ENCODE measurements at regions not wholly inside any gene's neighbourhood (a gene's known extent, or its start where the extent isn't known, plus 50 kb on each side); places are given as distances from the start of the nearest gene placed in this dataset.
"Not testable (repeated sequence)": the region's sequence is repeated elsewhere in the genome, so short reads cannot be mapped to it uniquely, and the experiment has no call there.

- H3K4me1 ChIP-seq (ENCODE audit: control insufficient read depth, insufficient read depth, low read length), result no peaks in the 10 kb centered on the region
Observed at GRCh38 chr2:51265539-51265938, 233.6 kb upstream of the NRXN1 start.

DNA sequence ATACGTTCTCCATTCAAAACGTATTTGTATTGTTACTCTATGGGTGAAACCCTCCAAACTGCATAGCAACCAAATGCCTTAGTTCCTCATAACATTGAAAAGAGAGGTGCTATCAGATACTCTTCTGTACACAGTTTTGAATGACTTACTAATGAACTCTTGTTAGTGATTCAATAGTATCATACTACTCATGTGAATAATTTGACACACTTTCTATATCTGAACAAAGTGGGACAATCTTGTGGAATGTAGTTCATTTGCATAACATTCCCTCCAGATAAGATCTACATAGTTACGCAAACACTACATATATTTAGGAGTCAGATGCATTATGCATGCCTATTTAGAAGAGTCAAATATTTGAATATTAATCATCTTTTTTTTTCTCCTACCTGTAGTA lies 232.0 kb upstream of the NRXN1 start:
- H3K27ac ChIP-seq (ENCODE audit: extremely low read depth, low read depth, low read length), result no peak overlapping the region
- POLR2A ChIA-PET, result no interaction called here

More at GRCh38 chr2:51265539-51265938, 233.6 kb upstream of the NRXN1 start:
- Histone ChIP-seq H3K36me3 (ENCODE audit: control insufficient read depth in 2 of 2, insufficient read depth in 1 of 2, low read length in 2 of 2) (no peaks in the 10 kb centered on the region), H3K27ac (ENCODE audit: extremely low read depth, low read depth, low read length) (no peak overlapping the region), H3K9me3 (ENCODE audit: control insufficient read depth, insufficient read depth, low read depth, low read length) (no peaks in the 10 kb centered on the region), H3K4me3 (ENCODE audit: low read depth, low read length) (no peak overlapping the region)
- TF ChIP-seq ZNF654 (tag by site-specific recombination; IDR thresholded peaks at IDR 0.05; ENCODE audit: low read depth), result no peak
- no peak for TF ChIP-seq ZNF211 (tag by site-specific recombination; IDR thresholded peaks at IDR 0.05; ENCODE audit: low read depth)
- TF ChIP-seq SP2 (tag by site-specific recombination; IDR thresholded peaks at IDR 0.05), result no peak
- TF ChIP-seq PRDM1 (tag by site-specific recombination; IDR thresholded peaks at IDR 0.05), result no peak
- TF ChIP-seq ZNF394 (tag by site-specific recombination; IDR thresholded peaks at IDR 0.05; ENCODE audit: borderline replicate concordance), result no peak
- TF ChIP-seq, protein P1, sequence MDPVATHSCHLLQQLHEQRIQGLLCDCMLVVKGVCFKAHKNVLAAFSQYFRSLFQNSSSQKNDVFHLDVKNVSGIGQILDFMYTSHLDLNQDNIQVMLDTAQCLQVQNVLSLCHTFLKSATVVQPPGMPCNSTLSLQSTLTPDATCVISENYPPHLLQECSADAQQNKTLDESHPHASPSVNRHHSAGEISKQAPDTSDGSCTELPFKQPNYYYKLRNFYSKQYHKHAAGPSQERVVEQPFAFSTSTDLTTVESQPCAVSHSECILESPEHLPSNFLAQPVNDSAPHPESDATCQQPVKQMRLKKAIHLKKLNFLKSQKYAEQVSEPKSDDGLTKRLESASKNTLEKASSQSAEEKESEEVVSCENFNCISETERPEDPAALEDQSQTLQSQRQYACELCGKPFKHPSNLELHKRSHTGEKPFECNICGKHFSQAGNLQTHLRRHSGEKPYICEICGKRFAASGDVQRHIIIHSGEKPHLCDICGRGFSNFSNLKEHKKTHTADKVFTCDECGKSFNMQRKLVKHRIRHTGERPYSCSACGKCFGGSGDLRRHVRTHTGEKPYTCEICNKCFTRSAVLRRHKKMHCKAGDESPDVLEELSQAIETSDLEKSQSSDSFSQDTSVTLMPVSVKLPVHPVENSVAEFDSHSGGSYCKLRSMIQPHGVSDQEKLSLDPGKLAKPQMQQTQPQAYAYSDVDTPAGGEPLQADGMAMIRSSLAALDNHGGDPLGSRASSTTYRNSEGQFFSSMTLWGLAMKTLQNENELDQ (tag by site-specific recombination; IDR thresholded peaks at IDR 0.05; ENCODE audit: low read depth), result no peak
- TF ChIP-seq YY2 (tag by site-specific recombination; IDR thresholded peaks at IDR 0.05), result no peak
- TF ChIP-seq, protein P2, sequence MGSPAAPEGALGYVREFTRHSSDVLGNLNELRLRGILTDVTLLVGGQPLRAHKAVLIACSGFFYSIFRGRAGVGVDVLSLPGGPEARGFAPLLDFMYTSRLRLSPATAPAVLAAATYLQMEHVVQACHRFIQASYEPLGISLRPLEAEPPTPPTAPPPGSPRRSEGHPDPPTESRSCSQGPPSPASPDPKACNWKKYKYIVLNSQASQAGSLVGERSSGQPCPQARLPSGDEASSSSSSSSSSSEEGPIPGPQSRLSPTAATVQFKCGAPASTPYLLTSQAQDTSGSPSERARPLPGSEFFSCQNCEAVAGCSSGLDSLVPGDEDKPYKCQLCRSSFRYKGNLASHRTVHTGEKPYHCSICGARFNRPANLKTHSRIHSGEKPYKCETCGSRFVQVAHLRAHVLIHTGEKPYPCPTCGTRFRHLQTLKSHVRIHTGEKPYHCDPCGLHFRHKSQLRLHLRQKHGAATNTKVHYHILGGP (tag by site-specific recombination; IDR thresholded peaks at IDR 0.05), result no peak
- TF ChIP-seq ZFP41 (tag by site-specific recombination; IDR thresholded peaks at IDR 0.05; ENCODE audit: borderline replicate concordance), result no peak
- TF ChIP-seq ZNF37A (tag by site-specific recombination; IDR thresholded peaks at IDR 0.05), result no peak
- TF ChIP-seq HOXC10 (CRISPR knock-in tag; IDR thresholded peaks at IDR 0.05), result no peak
- TF ChIP-seq, protein P3, sequence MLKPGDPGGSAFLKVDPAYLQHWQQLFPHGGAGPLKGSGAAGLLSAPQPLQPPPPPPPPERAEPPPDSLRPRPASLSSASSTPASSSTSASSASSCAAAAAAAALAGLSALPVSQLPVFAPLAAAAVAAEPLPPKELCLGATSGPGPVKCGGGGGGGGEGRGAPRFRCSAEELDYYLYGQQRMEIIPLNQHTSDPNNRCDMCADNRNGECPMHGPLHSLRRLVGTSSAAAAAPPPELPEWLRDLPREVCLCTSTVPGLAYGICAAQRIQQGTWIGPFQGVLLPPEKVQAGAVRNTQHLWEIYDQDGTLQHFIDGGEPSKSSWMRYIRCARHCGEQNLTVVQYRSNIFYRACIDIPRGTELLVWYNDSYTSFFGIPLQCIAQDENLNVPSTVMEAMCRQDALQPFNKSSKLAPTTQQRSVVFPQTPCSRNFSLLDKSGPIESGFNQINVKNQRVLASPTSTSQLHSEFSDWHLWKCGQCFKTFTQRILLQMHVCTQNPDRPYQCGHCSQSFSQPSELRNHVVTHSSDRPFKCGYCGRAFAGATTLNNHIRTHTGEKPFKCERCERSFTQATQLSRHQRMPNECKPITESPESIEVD (tag by site-specific recombination; IDR thresholded peaks at IDR 0.05), result no peak
- no peak for TF ChIP-seq ZNF549 (tag by site-specific recombination; IDR thresholded peaks at IDR 0.05)
- TF ChIP-seq, protein P4, sequence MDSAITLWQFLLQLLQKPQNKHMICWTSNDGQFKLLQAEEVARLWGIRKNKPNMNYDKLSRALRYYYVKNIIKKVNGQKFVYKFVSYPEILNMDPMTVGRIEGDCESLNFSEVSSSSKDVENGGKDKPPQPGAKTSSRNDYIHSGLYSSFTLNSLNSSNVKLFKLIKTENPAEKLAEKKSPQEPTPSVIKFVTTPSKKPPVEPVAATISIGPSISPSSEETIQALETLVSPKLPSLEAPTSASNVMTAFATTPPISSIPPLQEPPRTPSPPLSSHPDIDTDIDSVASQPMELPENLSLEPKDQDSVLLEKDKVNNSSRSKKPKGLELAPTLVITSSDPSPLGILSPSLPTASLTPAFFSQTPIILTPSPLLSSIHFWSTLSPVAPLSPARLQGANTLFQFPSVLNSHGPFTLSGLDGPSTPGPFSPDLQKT (IDR thresholded peaks at IDR 0.05; ENCODE audit: borderline replicate concordance, low read depth, low read length), result no peak
- CTCF ChIA-PET, result no interaction called here
- POLR2A ChIA-PET, result no interaction called here

DNA sequence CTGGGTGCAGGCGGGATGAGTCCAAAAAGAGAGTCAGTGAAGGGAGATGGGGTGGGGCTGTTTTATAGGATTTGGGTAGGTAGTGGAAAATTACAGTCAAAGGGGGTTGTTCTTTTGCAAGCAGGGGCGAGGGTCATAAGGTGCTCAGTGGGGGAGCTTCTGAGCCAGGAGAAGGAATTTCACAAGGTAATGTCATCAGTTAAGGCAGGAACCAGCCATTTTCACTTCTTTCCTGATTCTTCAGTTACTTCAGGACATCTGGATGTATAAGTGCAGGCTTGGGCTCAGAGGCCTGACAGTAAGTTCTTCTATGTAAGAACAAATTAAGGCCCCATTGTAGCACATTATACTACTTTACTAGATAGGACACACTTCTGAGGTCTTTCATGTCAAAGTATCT lies 231.2 kb upstream of the NRXN1 start:
- H3K4me3 ChIP-seq (ENCODE audit: low read depth, low read length); CTCF ChIA-PET; H3K9me3 ChIP-seq (ENCODE audit: control insufficient read depth, insufficient read depth, low read depth, low read length); H3K27ac ChIP-seq (ENCODE audit: extremely low read depth, low read depth, low read length); H3K36me3 ChIP-seq (ENCODE audit: control insufficient read depth in 2 of 2, insufficient read depth in 1 of 2, low read length in 2 of 2); H3K4me1 ChIP-seq (ENCODE audit: control insufficient read depth, insufficient read depth, low read length); POLR2A ChIA-PET: not testable (repeated sequence)

More for the DNA sequence above, 232.0 kb upstream of the NRXN1 start:
- CTCF ChIA-PET, result no interaction called here
- H3K4me3 ChIP-seq (ENCODE audit: low read depth, low read length), result no peak overlapping the region
- H3K4me1 ChIP-seq (ENCODE audit: control insufficient read depth, insufficient read depth, low read length), result no peaks in the 10 kb centered on the region
- TF ChIP-seq ZNF664 (tag by site-specific recombination; IDR thresholded peaks at IDR 0.05) (no peak), REST (tag by site-specific recombination; IDR thresholded peaks at IDR 0.05) (no peak), ZNF433 (tag by site-specific recombination; IDR thresholded peaks at IDR 0.05; ENCODE audit: low read depth) (no peak), ZBTB1 (tag by site-specific recombination; IDR thresholded peaks at IDR 0.05) (no peak), ZBTB48 (tag by site-specific recombination; IDR thresholded peaks at IDR 0.05) (no peak), ZNF768 (tag by site-specific recombination; IDR thresholded peaks at IDR 0.05) (no peak), KLF1 (tag by site-specific recombination; IDR thresholded peaks at IDR 0.05) (no peak), ZNF514 (tag by site-specific recombination; IDR thresholded peaks at IDR 0.05) (no peak), HOXD13 (CRISPR knock-in tag; IDR thresholded peaks at IDR 0.05; ENCODE audit: borderline replicate concordance) (no peak)
- H3K9me3 ChIP-seq (ENCODE audit: control insufficient read depth, insufficient read depth, low read depth, low read length), result no peaks in the 10 kb centered on the region
- H3K36me3 ChIP-seq (ENCODE audit: control insufficient read depth in 2 of 2, insufficient read depth in 1 of 2, low read length in 2 of 2), result no peaks in the 10 kb centered on the region
